Duodenal mucosa (tissue), 2 donors: ENCODE measurements at regions not wholly inside any gene's neighbourhood (a gene's known extent, or its start where the extent isn't known, plus 50 kb on each side); places are given as distances from the start of the nearest gene placed in this dataset.

Source experiments
- H3K27ac ChIP-seq: one replicate; pipeline ENCODE4 v1.7.0; 2013; ENCODE audit warnings: low read depth, low read length
- H3K27me3 ChIP-seq, 2 donors: one replicate each; pipeline ENCODE4 v1.7.0; 2013; ENCODE audit warnings: low read length in 2 of 2, control low read depth in 1 of 2; ENCODE audit not compliant: insufficient read depth in 2 of 2, control insufficient read depth in 1 of 2
- H3K36me3 ChIP-seq, 2 donors: one replicate each; pipeline ENCODE4 v1.7.0; 2013; ENCODE audit warnings: low read length in 2 of 2, control low read depth in 1 of 2; ENCODE audit not compliant: insufficient read depth in 2 of 2, control insufficient read depth in 1 of 2
- H3K4me1 ChIP-seq, 2 donors: one replicate each; pipeline ENCODE4 v1.7.0; 2013; ENCODE audit warnings: low read length in 2 of 2, control low read depth in 1 of 2; ENCODE audit not compliant: insufficient read depth in 2 of 2, control insufficient read depth in 1 of 2
- H3K4me3 ChIP-seq, 2 donors: one replicate each; pipeline ENCODE4 v1.7.0; 2013; ENCODE audit warnings: low read length in 2 of 2, low read depth in 1 of 2
- H3K9ac ChIP-seq, 2 donors: one replicate each; pipeline ENCODE4 v1.7.0; 2013; ENCODE audit warnings: low read length in 2 of 2, low read depth in 1 of 2
- H3K9me3 ChIP-seq, 2 donors: one replicate each; pipeline ENCODE4 v1.7.0; 2013; ENCODE audit warnings: low read length in 2 of 2, control low read depth in 1 of 2; ENCODE audit not compliant: control insufficient read depth in 1 of 2

DNA sequence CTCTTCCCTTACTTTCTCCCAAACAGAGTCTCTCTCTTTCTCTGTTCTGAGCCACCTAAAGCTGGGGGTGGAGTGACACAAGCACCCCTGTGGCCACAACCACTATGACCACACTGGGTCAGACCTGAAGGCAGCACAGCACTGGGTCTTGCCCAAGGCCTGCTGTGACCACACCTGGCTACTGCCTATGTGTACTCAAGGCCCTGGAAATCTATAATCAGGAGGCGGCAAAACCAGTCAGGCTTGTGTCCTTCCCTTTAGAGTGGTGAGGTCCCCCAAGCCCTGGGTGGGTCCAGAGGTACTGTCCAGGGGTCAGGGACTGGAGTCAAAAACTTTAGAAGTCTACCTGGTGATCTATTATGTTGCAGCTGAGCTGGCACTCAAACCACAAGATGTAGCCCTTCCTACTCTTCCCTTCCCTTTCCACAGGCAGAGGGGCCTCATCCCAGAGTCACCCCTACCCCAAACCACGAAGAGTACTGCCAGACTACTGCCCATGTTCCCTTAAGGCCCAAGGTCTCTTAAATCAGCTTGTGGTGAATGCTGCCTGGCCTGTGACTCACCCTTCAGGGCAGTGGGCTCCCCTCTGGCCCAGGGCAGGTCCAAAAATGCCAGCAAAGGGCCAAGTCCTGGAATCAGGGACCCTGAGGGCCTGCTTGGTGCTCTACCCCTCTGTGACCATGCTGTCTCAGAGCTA is 179.8 kb upstream of the DYRK2 start:
- no peaks in the 10 kb centered on the region for H3K27me3 ChIP-seq
- no peaks in the 10 kb centered on the region for H3K4me1 ChIP-seq
- no peak overlapping the region for H3K4me3 ChIP-seq
- H3K9me3 ChIP-seq = peaks cover 0 to 5% of the 10 kb centered on the region in 2 donors
- H3K9ac ChIP-seq = no peak overlapping the region
- H3K27ac ChIP-seq = no peak overlapping the region
- H3K36me3 ChIP-seq = no peaks in the 10 kb centered on the region

DNA sequence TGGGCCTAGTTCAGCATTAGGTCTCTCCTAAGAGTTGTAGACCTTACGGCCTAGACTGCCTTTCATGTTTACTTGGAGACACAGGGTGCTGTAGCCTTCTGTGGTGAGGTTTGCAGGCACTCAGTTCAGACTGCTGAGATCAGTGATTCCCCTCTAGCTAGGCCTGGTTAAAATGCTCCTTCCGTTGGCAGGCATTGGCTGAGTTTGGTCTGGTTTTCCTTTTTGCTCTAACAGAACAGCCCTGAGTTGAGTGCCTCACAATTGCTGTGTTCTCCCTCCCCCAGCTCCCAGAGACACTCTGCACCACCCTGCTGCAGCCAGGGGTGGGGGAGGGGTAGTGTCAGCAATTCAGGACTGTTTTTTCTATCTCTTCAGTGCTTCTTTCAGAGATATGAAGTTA is 178.9 kb upstream of the DYRK2 start:
- Histone ChIP-seq H3K9me3 (peaks cover 0 to 5% of the 10 kb centered on the region in 2 donors), H3K4me3 (no peak overlapping the region), H3K27ac (no peak overlapping the region), H3K9ac (no peak overlapping the region), H3K27me3 (no peaks in the 10 kb centered on the region), H3K36me3 (no peaks in the 10 kb centered on the region), H3K4me1 (no peaks in the 10 kb centered on the region)

DNA sequence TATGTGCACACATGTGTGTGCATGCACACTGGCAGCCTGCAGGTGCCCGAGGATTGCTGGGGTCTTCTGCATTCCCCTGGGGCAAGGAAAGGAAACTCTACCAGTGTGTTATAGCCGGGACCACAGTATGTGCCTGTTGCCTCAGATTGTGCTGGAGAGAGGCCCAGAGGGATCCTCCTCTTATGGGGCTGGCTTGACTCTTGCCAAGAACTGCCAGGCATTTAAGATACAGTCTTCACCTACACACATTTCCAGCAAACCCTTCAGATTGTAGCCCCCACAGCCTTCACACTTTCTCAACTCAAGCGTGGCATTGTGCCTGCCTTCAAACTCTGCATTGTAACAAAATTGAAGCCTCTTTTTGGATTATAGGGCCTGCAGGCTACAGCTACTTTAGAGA is 176.7 kb upstream of the DYRK2 start:
- Histone ChIP-seq H3K9me3 (peaks cover 0 to 5% of the 10 kb centered on the region in 2 donors), H3K27ac (no peak overlapping the region), H3K36me3 (no peaks in the 10 kb centered on the region), H3K9ac (no peak overlapping the region), H3K4me3 (no peak overlapping the region), H3K4me1 (peaks cover 0 to 4% of the 10 kb centered on the region in 2 donors), H3K27me3 (no peaks in the 10 kb centered on the region)

DNA sequence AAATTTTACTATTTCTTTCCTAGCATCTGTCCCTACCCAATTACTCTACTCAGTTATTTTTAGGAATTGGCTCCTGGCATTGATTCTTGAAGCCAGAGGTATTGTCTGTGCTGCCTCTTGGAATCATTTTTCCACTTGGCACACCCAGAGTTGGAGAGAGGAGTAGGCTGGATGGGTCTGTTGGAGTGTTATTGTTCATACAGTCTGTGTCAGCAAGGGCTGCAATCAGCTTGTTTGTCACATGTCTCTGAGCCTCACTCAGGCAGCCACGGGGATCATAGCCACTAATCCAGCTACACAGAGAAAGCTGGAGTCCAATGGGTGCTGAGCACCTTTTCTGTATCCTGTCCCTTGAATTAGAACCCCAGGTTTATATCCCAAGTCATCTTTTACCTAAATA is 176.0 kb upstream of the DYRK2 start:
- Histone ChIP-seq H3K27ac (no peak overlapping the region), H3K4me3 (no peak overlapping the region)

DNA sequence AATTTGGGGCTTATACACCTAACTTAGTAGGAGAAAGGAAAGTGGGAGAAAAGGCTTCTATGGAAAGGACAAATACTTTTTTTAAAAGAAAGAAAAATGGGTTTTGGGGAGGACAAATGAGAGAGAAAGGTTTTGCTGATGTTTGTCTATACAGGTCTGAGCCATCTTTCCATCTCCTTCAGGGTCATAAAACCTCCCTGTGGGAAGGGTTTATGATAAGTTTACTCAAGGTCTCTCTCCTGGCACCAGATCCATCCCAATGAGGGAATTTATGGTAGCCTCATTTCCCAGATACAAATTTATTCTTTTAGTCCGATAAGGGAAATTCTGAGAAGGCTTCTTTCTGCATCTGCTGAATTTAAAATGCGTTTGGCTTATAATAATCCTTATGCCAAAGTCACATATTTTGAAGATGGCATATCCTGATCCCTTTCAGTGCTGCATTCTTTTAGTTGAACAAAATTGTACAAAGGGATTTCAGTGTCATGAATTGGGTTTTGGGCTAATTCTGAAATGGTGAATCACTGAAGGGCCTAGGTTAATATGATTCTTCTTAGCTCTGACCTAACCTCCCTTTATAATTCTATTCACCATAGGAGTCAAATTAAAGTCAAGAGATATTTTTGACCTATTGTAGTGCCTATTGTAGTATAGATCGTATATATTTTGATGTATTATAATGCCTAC is 173.5 kb upstream of the DYRK2 start:
- peaks cover 4% of the 10 kb centered on the region in 2 donors for H3K4me1 ChIP-seq
- H3K9ac ChIP-seq = no peak overlapping the region
- H3K4me3 ChIP-seq = no peak overlapping the region
- H3K36me3 ChIP-seq = no peaks in the 10 kb centered on the region
- H3K9me3 ChIP-seq = no peaks in the 10 kb centered on the region
- H3K27ac ChIP-seq = no peak overlapping the region
- H3K27me3 ChIP-seq = no peaks in the 10 kb centered on the region

More for the DNA sequence above, 176.0 kb upstream of the DYRK2 start:
- Histone ChIP-seq H3K27me3 (no peaks in the 10 kb centered on the region), H3K4me1 (peaks cover 4% of the 10 kb centered on the region in 2 donors), H3K36me3 (no peaks in the 10 kb centered on the region), H3K9ac (no peak overlapping the region), H3K9me3 (no peaks in the 10 kb centered on the region)

DNA sequence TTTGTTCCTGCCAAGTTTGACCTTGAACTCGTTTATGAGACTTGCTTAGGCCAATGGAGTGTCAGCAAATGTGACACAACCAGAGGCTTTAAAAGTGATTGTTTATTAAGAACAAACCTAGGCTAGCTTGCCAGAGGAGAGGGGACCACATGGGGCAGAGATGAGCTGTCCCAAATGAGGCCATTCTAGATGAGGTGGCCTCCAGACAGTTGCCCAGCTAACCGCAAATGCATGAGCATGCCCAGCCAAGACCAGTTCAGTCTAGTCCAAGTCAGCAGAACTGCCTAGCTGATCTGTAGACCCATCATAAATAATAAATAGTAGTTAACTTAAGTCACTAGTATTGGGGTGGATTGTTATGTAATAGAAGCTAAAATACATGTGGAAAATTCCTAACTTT is 172.8 kb upstream of the DYRK2 start:
- no peaks in the 10 kb centered on the region for H3K27me3 ChIP-seq
- H3K4me1 ChIP-seq = peaks cover 4% of the 10 kb centered on the region in 2 donors
- H3K36me3 ChIP-seq = no peaks in the 10 kb centered on the region
- H3K27ac ChIP-seq = no peak overlapping the region
- no peak overlapping the region for H3K4me3 ChIP-seq
- no peaks in the 10 kb centered on the region for H3K9me3 ChIP-seq
- no peak overlapping the region for H3K9ac ChIP-seq

DNA sequence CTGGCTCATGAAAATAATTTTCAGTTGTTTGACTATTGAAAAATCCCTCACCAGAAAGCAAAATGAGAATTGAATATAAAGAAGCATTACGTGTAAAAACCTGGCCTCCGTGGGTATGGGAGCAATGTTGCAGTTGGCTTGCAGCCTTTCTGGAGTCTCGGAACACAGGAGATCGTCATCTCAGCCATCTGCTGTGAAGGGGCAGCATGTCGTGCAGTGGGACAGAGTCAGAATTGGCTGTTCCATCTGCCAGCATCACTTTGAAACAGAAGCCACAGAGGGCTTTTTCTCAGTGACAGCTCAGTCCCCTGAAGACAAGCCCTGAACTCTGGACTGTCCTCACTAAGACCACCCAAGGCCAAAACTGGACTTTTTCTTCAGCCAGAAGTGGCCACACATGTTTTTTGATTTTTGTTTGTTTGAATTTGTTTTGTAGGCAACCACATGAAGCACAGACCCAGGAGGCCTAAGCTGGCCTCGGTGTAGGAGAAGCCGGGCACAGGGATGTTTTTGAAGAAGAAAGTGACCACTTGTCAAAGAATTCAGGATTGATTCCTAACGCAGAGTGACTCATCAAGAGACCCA is 170.8 kb upstream of the DYRK2 start:
- H3K36me3 ChIP-seq = no peaks in the 10 kb centered on the region
- H3K4me1 ChIP-seq = peaks cover 4% of the 10 kb centered on the region in 2 donors
- no peak overlapping the region for H3K27ac ChIP-seq
- no peaks in the 10 kb centered on the region for H3K27me3 ChIP-seq
- H3K4me3 ChIP-seq = no peak overlapping the region
- H3K9ac ChIP-seq = no peak overlapping the region
- H3K9me3 ChIP-seq = no peaks in the 10 kb centered on the region

DNA sequence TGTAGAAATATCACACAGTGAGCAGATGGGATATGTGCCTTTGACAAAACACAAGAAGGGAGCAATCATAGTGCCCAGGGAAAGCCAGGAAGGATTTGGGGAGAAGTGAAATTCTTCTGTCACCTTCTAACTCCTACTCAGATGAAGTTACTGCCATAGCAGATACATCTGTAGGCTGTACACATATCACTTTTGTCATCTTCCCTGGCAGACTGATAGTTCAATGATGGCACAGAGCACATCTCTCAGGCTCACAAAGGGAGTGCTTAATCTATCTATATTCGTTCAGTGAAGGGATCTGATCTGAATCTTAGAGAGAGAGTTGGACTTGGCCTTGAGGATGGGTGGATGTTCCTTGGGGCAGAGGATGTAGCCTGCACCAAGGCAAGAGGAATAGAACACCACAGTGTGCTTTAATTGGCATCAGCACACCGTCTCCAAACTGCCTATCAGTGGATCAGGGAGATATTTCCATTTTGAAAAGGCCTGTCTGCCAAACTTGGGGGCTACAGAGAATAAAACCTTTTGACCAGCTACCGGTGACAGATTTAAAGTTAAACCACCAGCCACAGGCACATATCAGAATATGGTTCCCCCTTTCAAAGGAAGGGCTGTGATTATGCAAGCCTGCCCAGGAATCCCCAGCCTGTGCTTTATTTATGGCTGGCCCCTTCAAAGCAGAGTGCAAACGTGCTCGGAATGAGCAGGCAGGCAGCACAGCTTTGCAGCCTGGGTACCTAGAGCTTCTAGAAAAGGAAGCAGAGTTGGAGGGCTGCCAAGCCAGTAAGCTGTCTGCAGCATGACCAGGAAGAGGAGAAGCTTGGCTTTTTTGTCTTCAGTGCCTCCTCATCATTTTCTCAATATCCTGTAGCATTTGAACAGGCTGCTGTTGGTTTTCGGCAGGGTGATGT is 165.5 kb upstream of the DYRK2 start:
- peaks cover 6 to 16% of the 10 kb centered on the region in 2 donors for H3K4me1 ChIP-seq
- H3K9me3 ChIP-seq = peaks cover 8 to 11% of the 10 kb centered on the region in 2 donors
- no peak overlapping the region for H3K9ac ChIP-seq
- no peaks in the 10 kb centered on the region for H3K36me3 ChIP-seq
- H3K27me3 ChIP-seq = no peaks in the 10 kb centered on the region
- no peak overlapping the region for H3K27ac ChIP-seq
- H3K4me3 ChIP-seq = no peak overlapping the region

DNA sequence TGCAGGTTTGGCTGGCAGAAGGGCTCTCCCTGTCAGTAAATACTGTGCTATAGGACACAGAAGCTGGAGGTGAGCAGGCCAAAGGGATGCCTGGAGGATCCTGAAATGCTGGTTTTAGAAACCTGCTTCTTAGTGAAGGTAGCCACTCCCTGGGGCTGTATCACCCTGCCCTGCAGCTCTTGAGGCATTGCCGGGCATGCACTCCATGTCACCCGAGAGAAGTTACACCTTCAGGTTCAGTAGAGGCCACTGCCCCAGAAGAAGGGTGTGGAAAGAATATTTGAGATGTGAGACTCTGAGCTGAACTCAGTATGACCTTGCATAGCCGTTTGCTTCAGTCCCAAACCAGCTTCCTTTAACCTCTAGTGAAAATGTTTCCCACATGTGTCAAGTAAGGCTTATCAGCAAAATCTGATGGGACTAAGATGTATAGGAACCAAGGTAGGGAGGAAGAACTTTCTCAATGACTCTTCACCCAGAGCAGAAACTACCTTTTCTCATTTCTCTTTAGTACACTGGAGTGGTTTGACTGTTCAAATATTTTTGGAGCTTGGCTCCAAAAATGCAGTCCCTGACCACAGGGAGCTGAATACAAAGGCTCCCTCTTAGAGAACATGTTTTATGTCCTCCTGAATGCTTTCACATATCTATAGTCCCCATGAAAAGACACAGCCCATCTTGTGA is 164.5 kb upstream of the DYRK2 start:
- H3K36me3 ChIP-seq = no peaks in the 10 kb centered on the region
- H3K27me3 ChIP-seq = no peaks in the 10 kb centered on the region
- H3K4me1 ChIP-seq = peaks cover 6 to 16% of the 10 kb centered on the region in 2 donors
- no peak overlapping the region for H3K27ac ChIP-seq
- no peak overlapping the region for H3K9ac ChIP-seq
- H3K4me3 ChIP-seq = no peak overlapping the region
- peaks cover 15 to 16% of the 10 kb centered on the region in 2 donors for H3K9me3 ChIP-seq
